SU-DHL-6 (cell line): ENCODE measurements at regions not wholly inside any gene's neighbourhood (a gene's known extent, or its start where the extent isn't known, plus 50 kb on each side); places are given as distances from the start of the nearest gene placed in this dataset.

Experiments
- H2AFZ ChIP-seq: fragments of 200-600 bp; sonication (generic); 2 replicates; pipeline ENCODE4 v1.6.1; 2014; ENCODE audit warnings: low read depth, mild to moderate bottlenecking, moderate library complexity, mixed read lengths, antibody characterized with exemption, low read length; ENCODE audit not compliant: severe bottlenecking
- H3F3A ChIP-seq: fragments of 200-600 bp; shearing (Covaris generic); 2 replicates; pipeline ENCODE4 v1.6.0; 2016; ENCODE audit warnings: antibody characterized with exemption, mild to moderate bottlenecking; ENCODE audit not compliant: insufficient read depth
- H3K27ac ChIP-seq: fragments of 200-600 bp; sonication (generic); 2 replicates; pipeline ENCODE4 v1.5.1; 2016; ENCODE audit warnings: low read depth, mild to moderate bottlenecking, low read length, moderate library complexity, mixed read lengths
- H3K27me3 ChIP-seq: fragments of 200-600 bp; sonication (generic), shearing (Covaris generic); 2 replicates; pipeline ENCODE4 v1.6.0; 2014; ENCODE audit warnings: mild to moderate bottlenecking, low read length
- H3K36me3 ChIP-seq: fragments of 200-600 bp; sonication (generic); 2 replicates; pipeline ENCODE4 v1.6.1; 2014; ENCODE audit warnings: mild to moderate bottlenecking, low read length, mixed read lengths
- H3K4me2 ChIP-seq: fragments of 300-600, 200-600 bp; shearing (Covaris generic), sonication (generic); 2 replicates; pipeline ENCODE4 v1.6.0; 2014; ENCODE audit warnings: low read length, low read depth, mild to moderate bottlenecking; ENCODE audit not compliant: poor library complexity, severe bottlenecking
- H3K4me3 ChIP-seq: fragments of 200-600 bp; sonication (generic); 2 replicates; pipeline ENCODE4 v1.5.1; 2014; ENCODE audit warnings: antibody characterized with exemption, low read length, mild to moderate bottlenecking, mixed read lengths; ENCODE audit not compliant: insufficient read depth, poor library complexity, severe bottlenecking
- H3K79me2 ChIP-seq: fragments of 200-600 bp; sonication (generic); 2 replicates; pipeline ENCODE4 v1.6.1; 2014; ENCODE audit warnings: mild to moderate bottlenecking, low read length, moderate library complexity; ENCODE audit not compliant: insufficient read depth
- H3K9ac ChIP-seq: fragments of 200-600 bp; sonication (generic); 2 replicates; pipeline ENCODE4 v1.7.0; 2014; ENCODE audit warnings: mild to moderate bottlenecking, low read length
- H3K9me2 ChIP-seq: fragments of 200-600 bp; sonication (generic); replicated peaks from 2 replicates; pipeline ENCODE4 v1.6.1; 2014; ENCODE audit warnings: low read length; ENCODE audit not compliant: insufficient read depth
- H3K9me3 ChIP-seq: fragments of 200-600 bp; sonication (generic); 2 replicates; pipeline ENCODE4 v1.6.1; 2014; ENCODE audit warnings: low read length, mixed read lengths; ENCODE audit not compliant: insufficient read depth
- H4K20me1 ChIP-seq: fragments of 200-600 bp; sonication (generic); 2 replicates; pipeline ENCODE4 v1.6.1; 2014; ENCODE audit warnings: low read depth, mild to moderate bottlenecking, antibody characterized with exemption, low read length, moderate library complexity, mixed read lengths
- CTCF ChIP-seq: fragments of 200-600 bp; sonication (generic); IDR thresholded peaks from one replicate; pipeline ENCODE4 v1.5.1; 2017; ENCODE audit warnings: antibody characterized with exemption, mild to moderate bottlenecking, low read length, moderate library complexity; ENCODE audit not compliant: insufficient read depth, poor library complexity, severe bottlenecking
- EZH2phosphoT487 ChIP-seq: fragments of 200-600 bp; sonication (generic), shearing (Covaris generic); conservative IDR thresholded peaks from 2 replicates; pipeline ENCODE4 v1.6.1; 2018; ENCODE audit warnings: mild to moderate bottlenecking, antibody characterized with exemption, low read length, moderate library complexity, mixed read lengths

GRCh38 chr12:46499226-46499625 lies 126.7 kb upstream of the SLC38A2 start:
- Histone ChIP-seq H3F3A (no peaks in the 10 kb centered on the region), H4K20me1 (no peaks in the 10 kb centered on the region), H3K36me3 (no peaks in the 10 kb centered on the region), H2AFZ (no peak overlapping the region), H3K9me2 (no peaks in the 10 kb centered on the region), H3K79me2 (no peaks in the 10 kb centered on the region), H3K4me3 (no peak overlapping the region), H3K4me2 (no peak overlapping the region), H3K9me3 (no peaks in the 10 kb centered on the region), H3K27me3 (no peaks in the 10 kb centered on the region), H3K9ac (no peak overlapping the region), H3K27ac (no peak overlapping the region)
- no peak for TF ChIP-seq EZH2phosphoT487
- no peak for TF ChIP-seq CTCF

GRCh38 chr12:46497739-46498138 lies 125.2 kb upstream of the SLC38A2 start:
- no peak overlapping the region for H3K4me2 ChIP-seq
- no peaks in the 10 kb centered on the region for H3K36me3 ChIP-seq
- no peaks in the 10 kb centered on the region for H3K9me3 ChIP-seq
- H3K27me3 ChIP-seq: no peaks in the 10 kb centered on the region
- no peak overlapping the region for H3K4me3 ChIP-seq
- no peak overlapping the region for H2AFZ ChIP-seq
- no peaks in the 10 kb centered on the region for H4K20me1 ChIP-seq
- no peak overlapping the region for H3K27ac ChIP-seq
- H3F3A ChIP-seq: no peaks in the 10 kb centered on the region
- H3K9me2 ChIP-seq: no peaks in the 10 kb centered on the region
- no peak for TF ChIP-seq EZH2phosphoT487
- TF ChIP-seq CTCF: no peak
- no peaks in the 10 kb centered on the region for H3K79me2 ChIP-seq
- H3K9ac ChIP-seq: no peak overlapping the region

GRCh38 chr12:46494424-46494823 lies 121.9 kb upstream of the SLC38A2 start:
- no peaks in the 10 kb centered on the region for H3K79me2 ChIP-seq
- H3K9me2 ChIP-seq: no peaks in the 10 kb centered on the region
- H3K36me3 ChIP-seq: no peaks in the 10 kb centered on the region
- no peaks in the 10 kb centered on the region for H3K9me3 ChIP-seq
- H3K4me2 ChIP-seq: no peak overlapping the region
- no peak overlapping the region for H2AFZ ChIP-seq
- H3K9ac ChIP-seq: no peak overlapping the region
- H3K27me3 ChIP-seq: no peaks in the 10 kb centered on the region
- H3F3A ChIP-seq: no peaks in the 10 kb centered on the region
- H3K4me3 ChIP-seq: no peak overlapping the region
- no peak overlapping the region for H3K27ac ChIP-seq
- H4K20me1 ChIP-seq: no peaks in the 10 kb centered on the region
- TF ChIP-seq EZH2phosphoT487 (no peak), CTCF (no peak)

- Histone ChIP-seq H3K9ac (no peak overlapping the region), H3K27ac (no peak overlapping the region), H3K79me2 (no peaks in the 10 kb centered on the region), H3K27me3 (no peaks in the 10 kb centered on the region), H3K4me3 (no peak overlapping the region), H3F3A (no peaks in the 10 kb centered on the region), H4K20me1 (no peaks in the 10 kb centered on the region), H3K9me2 (no peaks in the 10 kb centered on the region), H3K9me3 (no peaks in the 10 kb centered on the region), H3K4me2 (no peak overlapping the region), H2AFZ (no peak overlapping the region), H3K36me3 (no peaks in the 10 kb centered on the region)
- TF ChIP-seq EZH2phosphoT487: no peak
- TF ChIP-seq CTCF: no peak
Observed at GRCh38 chr12:46493834-46494181, 121.2 kb upstream of the SLC38A2 start.
